ENCODE measurements at regions not wholly inside any gene's neighbourhood (a gene's known extent, or its start where the extent isn't known, plus 50 kb on each side); places are given as distances from the start of the nearest gene placed in this dataset.
"Not testable (repeated sequence)": the region's sequence is repeated elsewhere in the genome, so short reads cannot be mapped to it uniquely, and the experiment has no call there.

- peaks cover 25% of the 10 kb centered on the region; the same call in 1 of the 2 replicates for H3K9me3 ChIP-seq (ENCODE audit: control insufficient read depth, insufficient read depth, low read length)
- H3K4me2 ChIP-seq (ENCODE audit: low read length), result no peak overlapping the region
- H4K20me1 ChIP-seq (ENCODE audit: control insufficient read depth, insufficient read depth, low read depth, low read length), result no peaks in the 10 kb centered on the region
- TF ChIP-seq CTCF (IDR thresholded peaks at IDR 0.05; ENCODE audit: low read depth, low read length, poor library complexity, severe bottlenecking), result no peak
- no peak for TF ChIP-seq EZH2phosphoT487 (IDR thresholded peaks at IDR 0.05; ENCODE audit: borderline replicate concordance, low read length)
- no peaks in the 10 kb centered on the region for H3K36me3 ChIP-seq (ENCODE audit: control insufficient read depth, low read length)
- H3F3A ChIP-seq (ENCODE audit: control insufficient read depth, insufficient read depth), result no peaks in the 10 kb centered on the region
- no peaks in the 10 kb centered on the region for H3K4me1 ChIP-seq (ENCODE audit: control insufficient read depth, low read length)
- H3K4me3 ChIP-seq (ENCODE audit: low read length), result no peak overlapping the region
- no peak overlapping the region for H3K27ac ChIP-seq (ENCODE audit: low read depth, low read length)
- no peaks in the 10 kb centered on the region for H3K27me3 ChIP-seq (ENCODE audit: control insufficient read depth, low read length)
- no peaks in the 10 kb centered on the region for H3K79me2 ChIP-seq (ENCODE audit: control insufficient read depth, low read length)
- no peaks in the 10 kb centered on the region for H3K9me2 ChIP-seq (replicated peaks; ENCODE audit: control insufficient read depth, low read length)
These were observed 81.7 kb upstream of the PRR5 start for GRCh38 chr22:44620129-44620840.

- H3K4me2 ChIP-seq (ENCODE audit: low read length); H3K9me2 ChIP-seq (replicated peaks; ENCODE audit: control insufficient read depth, low read length); H3K27me3 ChIP-seq (ENCODE audit: control insufficient read depth, low read length); H3K4me1 ChIP-seq (ENCODE audit: control insufficient read depth, low read length); H3K4me3 ChIP-seq (ENCODE audit: low read length); H3K36me3 ChIP-seq (ENCODE audit: control insufficient read depth, low read length); H3K79me2 ChIP-seq (ENCODE audit: control insufficient read depth, low read length); H3F3A ChIP-seq (ENCODE audit: control insufficient read depth, insufficient read depth); H3K27ac ChIP-seq (ENCODE audit: low read depth, low read length); H4K20me1 ChIP-seq (ENCODE audit: control insufficient read depth, insufficient read depth, low read depth, low read length): not testable (repeated sequence)
- peaks cover 25% of the 10 kb centered on the region; the same call in 1 of the 2 replicates for H3K9me3 ChIP-seq (ENCODE audit: control insufficient read depth, insufficient read depth, low read length)
These were observed 82.4 kb upstream of the PRR5 start for GRCh38 chr22:44619560-44620128.

GRCh38 chr22:44618910-44619309 lies 83.1 kb upstream of the PRR5 start:
- H3K9me3 ChIP-seq (ENCODE audit: control insufficient read depth, insufficient read depth, low read length), result peaks cover 25% of the 10 kb centered on the region; the same call in 1 of the 2 replicates
- H3K27ac ChIP-seq (ENCODE audit: low read depth, low read length); H3K4me1 ChIP-seq (ENCODE audit: control insufficient read depth, low read length); H3K79me2 ChIP-seq (ENCODE audit: control insufficient read depth, low read length); H3K9me2 ChIP-seq (replicated peaks; ENCODE audit: control insufficient read depth, low read length); H3K4me3 ChIP-seq (ENCODE audit: low read length); H4K20me1 ChIP-seq (ENCODE audit: control insufficient read depth, insufficient read depth, low read depth, low read length); H3K4me2 ChIP-seq (ENCODE audit: low read length); H3K27me3 ChIP-seq (ENCODE audit: control insufficient read depth, low read length); H3F3A ChIP-seq (ENCODE audit: control insufficient read depth, insufficient read depth); H3K36me3 ChIP-seq (ENCODE audit: control insufficient read depth, low read length): not testable (repeated sequence)

GRCh38 chr22:44618400-44618799 lies 83.6 kb upstream of the PRR5 start:
- H3K79me2 ChIP-seq (ENCODE audit: control insufficient read depth, low read length), result no peaks in the 10 kb centered on the region
- H3K27me3 ChIP-seq (ENCODE audit: control insufficient read depth, low read length), result no peaks in the 10 kb centered on the region
- H3K36me3 ChIP-seq (ENCODE audit: control insufficient read depth, low read length), result no peaks in the 10 kb centered on the region
- no peak for TF ChIP-seq CTCF (IDR thresholded peaks at IDR 0.05; ENCODE audit: low read depth, low read length, poor library complexity, severe bottlenecking)
- TF ChIP-seq EZH2phosphoT487 (IDR thresholded peaks at IDR 0.05; ENCODE audit: borderline replicate concordance, low read length), result no peak
- no peak overlapping the region for H3K27ac ChIP-seq (ENCODE audit: low read depth, low read length)
- no peaks in the 10 kb centered on the region for H4K20me1 ChIP-seq (ENCODE audit: control insufficient read depth, insufficient read depth, low read depth, low read length)
- no peak overlapping the region for H3K4me3 ChIP-seq (ENCODE audit: low read length)
- H3K4me1 ChIP-seq (ENCODE audit: control insufficient read depth, low read length), result no peaks in the 10 kb centered on the region
- no peak overlapping the region for H3K4me2 ChIP-seq (ENCODE audit: low read length)
- no peaks in the 10 kb centered on the region for H3F3A ChIP-seq (ENCODE audit: control insufficient read depth, insufficient read depth)
- H3K9me3 ChIP-seq (ENCODE audit: control insufficient read depth, insufficient read depth, low read length), result peaks cover 26% of the 10 kb centered on the region; the same call in 1 of the 2 replicates
- no peaks in the 10 kb centered on the region for H3K9me2 ChIP-seq (replicated peaks; ENCODE audit: control insufficient read depth, low read length)

Data from DOHH2 (cell line).